Liver (tissue), 7 donors: ENCODE measurements at regions not wholly inside any gene's neighbourhood (a gene's known extent, or its start where the extent isn't known, plus 50 kb on each side); places are given as distances from the start of the nearest gene placed in this dataset.

Experiments used
- DNase-seq: peaks from one replicate; pipeline ENCODE4 v3.0.0-alpha.2; 2017; ENCODE audit warnings: low spot score
- H3K27ac ChIP-seq, 2 donors: one replicate each; pipeline ENCODE4 v1.7.0; 2013; ENCODE audit warnings: inconsistent platforms in 2 of 2, low read length in 2 of 2, control low read depth in 1 of 2, low read depth in 1 of 2, mild to moderate bottlenecking in 1 of 2
- H3K27me3 ChIP-seq, 4 donors: one replicate each; pipeline versions ENCODE4 v1.6.1 to v1.7.0; 2013; ENCODE audit warnings: low read length in 3 of 4, inconsistent platforms in 1 of 4, mild to moderate bottlenecking in 1 of 4, moderate library complexity in 1 of 4; ENCODE audit not compliant: control insufficient read depth in 4 of 4, insufficient read depth in 4 of 4
- H3K36me3 ChIP-seq, 4 donors: one replicate each; pipeline versions ENCODE4 v1.6.1 to v1.7.0; 2013; ENCODE audit warnings: low read length in 3 of 4, mild to moderate bottlenecking in 3 of 4, low read depth in 1 of 4, moderate library complexity in 1 of 4; ENCODE audit not compliant: control insufficient read depth in 4 of 4, insufficient read depth in 3 of 4
- H3K4me1 ChIP-seq, 4 donors: one replicate each; pipeline versions ENCODE4 v1.6.1 to v1.7.0; 2013; ENCODE audit warnings: low read length in 3 of 4, mild to moderate bottlenecking in 3 of 4, moderate library complexity in 1 of 4; ENCODE audit not compliant: control insufficient read depth in 4 of 4, insufficient read depth in 4 of 4
- H3K4me3 ChIP-seq, 3 donors: one replicate each; pipeline versions ENCODE4 v1.6.1 to v1.7.0; 2013; ENCODE audit warnings: low read length in 3 of 3, control low read depth in 1 of 3, low read depth in 1 of 3, mild to moderate bottlenecking in 1 of 3
- H3K9ac ChIP-seq, 2 donors: one replicate each; pipeline ENCODE4 v1.7.0; 2013; ENCODE audit warnings: low read length in 2 of 2, mild to moderate bottlenecking in 2 of 2, moderate library complexity in 2 of 2, control low read depth in 1 of 2, low read depth in 1 of 2
- H3K9me3 ChIP-seq, 4 donors: one replicate each; pipeline versions ENCODE4 v1.6.1 to v1.7.0; 2013; ENCODE audit warnings: low read length in 3 of 4; ENCODE audit not compliant: control insufficient read depth in 4 of 4
- ATF3 ChIP-seq: IDR thresholded peaks from 2 replicates; pipeline ENCODE4 v1.6.1; 2016; ENCODE audit warnings: antibody characterized with exemption
- FOXA1 ChIP-seq: IDR thresholded peaks from 2 replicates; pipeline ENCODE4 v1.6.1; 2016; ENCODE audit warnings: antibody characterized with exemption
- FOXA2 ChIP-seq: IDR thresholded peaks from 2 replicates; pipeline ENCODE4 v1.6.1; 2016; ENCODE audit warnings: antibody characterized with exemption
- GABPA ChIP-seq, 2 donors: IDR thresholded peaks in 1 of 2; conservative IDR thresholded peaks in 1 of 2; 2 replicates each; pipeline ENCODE4 v1.6.1; 2016; ENCODE audit warnings: antibody characterized with exemption in 2 of 2, mild to moderate bottlenecking in 1 of 2, moderate library complexity in 1 of 2
- HNF4A ChIP-seq, 2 donors: conservative IDR thresholded peaks; 2 replicates each; pipeline ENCODE4 v1.6.1; 2016; ENCODE audit warnings: antibody characterized with exemption in 2 of 2, mild to moderate bottlenecking in 2 of 2
- HNF4G ChIP-seq: IDR thresholded peaks from 2 replicates; pipeline ENCODE4 v1.6.1; 2016; ENCODE audit warnings: antibody characterized with exemption
- JUND ChIP-seq, 2 donors: IDR thresholded peaks; 2 replicates each; pipeline ENCODE4 v1.6.1; 2016; ENCODE audit warnings: antibody characterized with exemption in 2 of 2
- MAX ChIP-seq: IDR thresholded peaks from 2 replicates; pipeline ENCODE4 v1.6.1; 2016; ENCODE audit warnings: antibody characterized with exemption
- NR2F2 ChIP-seq: IDR thresholded peaks from 2 replicates; pipeline ENCODE4 v1.6.1; 2016; ENCODE audit warnings: antibody characterized with exemption
- RAD21 ChIP-seq, 2 donors: IDR thresholded peaks; 2 replicates each; pipeline ENCODE4 v1.6.1; 2016; ENCODE audit warnings: antibody characterized with exemption in 2 of 2, mild to moderate bottlenecking in 2 of 2
- RXRA ChIP-seq, 2 donors: IDR thresholded peaks; 2 replicates each; pipeline ENCODE4 v1.6.1; 2017 to 2018; ENCODE audit warnings: antibody characterized with exemption in 2 of 2, mild to moderate bottlenecking in 1 of 2
- SP1 ChIP-seq: IDR thresholded peaks from 2 replicates; pipeline ENCODE4 v1.6.1; 2018; ENCODE audit warnings: antibody characterized with exemption, mild to moderate bottlenecking
- TAF1 ChIP-seq: conservative IDR thresholded peaks from 2 replicates; pipeline ENCODE4 v1.6.1; 2016; ENCODE audit warnings: antibody characterized with exemption, mild to moderate bottlenecking
- YY1 ChIP-seq: IDR thresholded peaks from 2 replicates; pipeline ENCODE4 v1.6.1; 2016; ENCODE audit warnings: antibody characterized with exemption, mild to moderate bottlenecking
- ZBTB33 ChIP-seq: IDR thresholded peaks from 2 replicates; pipeline ENCODE4 v1.6.1; 2016; ENCODE audit warnings: antibody characterized with exemption
- WGBS: extraction: QIAGEN DNeasy Blood & Tissue Kit; methylation state at CpG from one replicate; pipeline ENCODE4 v1.1.7; 2013; 5-methylcytosine and 5-hydroxymethylcytosine counted together
- TF ChIP-seq, protein P1 (sequence below): IDR thresholded peaks from 2 replicates; pipeline ENCODE4 v1.6.1; 2016; ENCODE audit warnings: antibody characterized with exemption, mild to moderate bottlenecking
- donor health status: healthy.
- donor health status: healthy.
- donor health status: healthy.
- donor health status: healthy.

DNA sequence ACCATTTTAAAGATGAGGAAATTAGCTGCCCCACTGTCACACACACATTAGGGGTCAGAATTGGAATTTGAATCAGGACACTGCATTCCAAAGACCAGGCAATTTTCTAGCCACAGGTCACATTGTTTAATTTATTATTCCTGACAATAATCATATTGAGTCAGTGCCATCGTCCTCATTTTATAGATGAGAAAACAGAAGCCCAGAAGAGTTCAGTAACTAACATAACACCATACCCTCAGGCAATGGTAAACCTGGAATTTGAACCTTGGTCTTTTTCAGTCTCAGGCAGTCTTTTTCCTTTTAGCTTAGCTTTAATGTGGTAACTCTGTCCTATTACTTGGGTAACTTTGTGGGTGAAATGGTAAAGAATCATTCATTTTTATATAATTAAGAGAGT is 330.3 kb upstream of the SYT1 start:
- no peaks in the 10 kb centered on the region for H3K4me1 ChIP-seq
- no peak overlapping the region for H3K9ac ChIP-seq
- no peak overlapping the region for H3K4me3 ChIP-seq
- H3K27me3 ChIP-seq, result no peaks in the 10 kb centered on the region
- 29% methylated on average over 1 of the region's 1 CpG for WGBS
- no peaks in the 10 kb centered on the region for H3K9me3 ChIP-seq
- no peaks in the 10 kb centered on the region for H3K36me3 ChIP-seq
- DNase-seq, result no peak
- TF ChIP-seq HNF4G, result no peak
- TF ChIP-seq RXRA (IDR thresholded peaks at IDR 0.05), result no peak
- TF ChIP-seq MAX, result no peak
- TF ChIP-seq FOXA1, result no peak
- TF ChIP-seq JUND (IDR thresholded peaks at IDR 0.05), result no peak
- TF ChIP-seq GABPA (IDR thresholded peaks at IDR 0.05 in 1 of 2, conservative IDR thresholded peaks at IDR 0.05 in 1 of 2), result no peak
- TF ChIP-seq YY1, result no peak
- no peak for TF ChIP-seq ZBTB33
- TF ChIP-seq ATF3, result no peak
- no peak for TF ChIP-seq TAF1
- TF ChIP-seq NR2F2, result no peak
- no peak for TF ChIP-seq FOXA2
- TF ChIP-seq SP1, result no peak
- TF ChIP-seq, protein P1, sequence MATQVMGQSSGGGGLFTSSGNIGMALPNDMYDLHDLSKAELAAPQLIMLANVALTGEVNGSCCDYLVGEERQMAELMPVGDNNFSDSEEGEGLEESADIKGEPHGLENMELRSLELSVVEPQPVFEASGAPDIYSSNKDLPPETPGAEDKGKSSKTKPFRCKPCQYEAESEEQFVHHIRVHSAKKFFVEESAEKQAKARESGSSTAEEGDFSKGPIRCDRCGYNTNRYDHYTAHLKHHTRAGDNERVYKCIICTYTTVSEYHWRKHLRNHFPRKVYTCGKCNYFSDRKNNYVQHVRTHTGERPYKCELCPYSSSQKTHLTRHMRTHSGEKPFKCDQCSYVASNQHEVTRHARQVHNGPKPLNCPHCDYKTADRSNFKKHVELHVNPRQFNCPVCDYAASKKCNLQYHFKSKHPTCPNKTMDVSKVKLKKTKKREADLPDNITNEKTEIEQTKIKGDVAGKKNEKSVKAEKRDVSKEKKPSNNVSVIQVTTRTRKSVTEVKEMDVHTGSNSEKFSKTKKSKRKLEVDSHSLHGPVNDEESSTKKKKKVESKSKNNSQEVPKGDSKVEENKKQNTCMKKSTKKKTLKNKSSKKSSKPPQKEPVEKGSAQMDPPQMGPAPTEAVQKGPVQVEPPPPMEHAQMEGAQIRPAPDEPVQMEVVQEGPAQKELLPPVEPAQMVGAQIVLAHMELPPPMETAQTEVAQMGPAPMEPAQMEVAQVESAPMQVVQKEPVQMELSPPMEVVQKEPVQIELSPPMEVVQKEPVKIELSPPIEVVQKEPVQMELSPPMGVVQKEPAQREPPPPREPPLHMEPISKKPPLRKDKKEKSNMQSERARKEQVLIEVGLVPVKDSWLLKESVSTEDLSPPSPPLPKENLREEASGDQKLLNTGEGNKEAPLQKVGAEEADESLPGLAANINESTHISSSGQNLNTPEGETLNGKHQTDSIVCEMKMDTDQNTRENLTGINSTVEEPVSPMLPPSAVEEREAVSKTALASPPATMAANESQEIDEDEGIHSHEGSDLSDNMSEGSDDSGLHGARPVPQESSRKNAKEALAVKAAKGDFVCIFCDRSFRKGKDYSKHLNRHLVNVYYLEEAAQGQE, result no peak
- no peak for TF ChIP-seq RAD21 (IDR thresholded peaks at IDR 0.05)
- H3K27ac ChIP-seq, result no peak overlapping the region

GRCh38 chr12:78540606-78541336 is 323.8 kb upstream of the SYT1 start:
- Histone ChIP-seq H3K27ac (no peak overlapping the region), H3K4me1 (no peaks in the 10 kb centered on the region), H3K36me3 (no peaks in the 10 kb centered on the region), H3K9ac (no peak overlapping the region), H3K4me3 (no peak overlapping the region), H3K9me3 (no peaks in the 10 kb centered on the region), H3K27me3 (no peaks in the 10 kb centered on the region)
- no peak for DNase-seq
- 87% methylated on average over 7 of the region's 7 CpGs for WGBS
- TF ChIP-seq SP1 (no peak), HNF4A (conservative IDR thresholded peaks at IDR 0.05) (no peak), MAX (no peak), ZBTB33 (no peak), RXRA (IDR thresholded peaks at IDR 0.05) (no peak), YY1 (no peak), GABPA (IDR thresholded peaks at IDR 0.05 in 1 of 2, conservative IDR thresholded peaks at IDR 0.05 in 1 of 2) (no peak), RAD21 (IDR thresholded peaks at IDR 0.05) (no peak), FOXA2 (no peak), TAF1 (no peak), ATF3 (no peak), HNF4G (no peak)
- TF ChIP-seq, protein P1, result no peak
